ENCODE measurements at regions not wholly inside any gene's neighbourhood (a gene's known extent, or its start where the extent isn't known, plus 50 kb on each side); places are given as distances from the start of the nearest gene placed in this dataset.

GRCh38 chr13:105491345-105491744, 1044.1 kb downstream of the EFNB2 start (continued):
- TF ChIP-seq SIN3A (conservative IDR thresholded peaks at IDR 0.05 in 1 of 2, IDR thresholded peaks at IDR 0.05 in 1 of 2; ENCODE audit: low read depth in 1 of 2, low read length in 2 of 2): no peak
